Activated T-helper 17 cell treated with anti-CD3 and anti-CD28 coated beads, Interleukin-2, amount 50 U/mL, for 72 hours (primary cell): ENCODE measurements at regions not wholly inside any gene's neighbourhood (a gene's known extent, or its start where the extent isn't known, plus 50 kb on each side); places are given as distances from the start of the nearest gene placed in this dataset.

Experiments
- ATAC-seq: fragments of 150-1000 bp; cut with Tn5 transposase; replicated peaks from 2 replicates; pipeline ENCODE4 v1.10.0; 2021; ENCODE audit warnings: mild to moderate bottlenecking, moderate library complexity
- H3K27ac Mint-ChIP-seq: one replicate; pipeline ENCODE4 v1.8.0; 2022; ENCODE audit warnings: mixed read lengths
- H3K27me3 Mint-ChIP-seq: one replicate; pipeline ENCODE4 v1.8.0; 2022; ENCODE audit warnings: mixed read lengths
- H3K36me3 Mint-ChIP-seq: one replicate; pipeline ENCODE4 v1.8.0; 2022; ENCODE audit warnings: low read depth, mild to moderate bottlenecking, mixed read lengths
- H3K4me1 Mint-ChIP-seq: one replicate; pipeline ENCODE4 v1.8.0; 2022; ENCODE audit warnings: mixed read lengths
- H3K4me3 Mint-ChIP-seq: one replicate; pipeline ENCODE4 v1.8.0; 2022; ENCODE audit warnings: mild to moderate bottlenecking, mixed read lengths
- H3K9me3 Mint-ChIP-seq: one replicate; pipeline ENCODE4 v1.8.0; 2022; ENCODE audit warnings: mixed read lengths

- Mint-ChIP-seq H3K36me3 (no peaks in the 10 kb centered on the region), H3K27me3 (no peaks in the 10 kb centered on the region), H3K4me1 (no peaks in the 10 kb centered on the region), H3K27ac (no peak overlapping the region), H3K4me3 (no peak overlapping the region), H3K9me3 (peaks cover 13% of the 10 kb centered on the region)
- ATAC-seq, result no peak
These were observed 845.1 kb upstream of the NR2F2 start for GRCh38 chr15:95485367-95485766.

GRCh38 chr15:95486224-95486623, 844.3 kb upstream of the NR2F2 start:
- Mint-ChIP-seq H3K36me3 (no peaks in the 10 kb centered on the region), H3K4me3 (no peak overlapping the region), H3K9me3 (peaks cover 13% of the 10 kb centered on the region), H3K4me1 (no peaks in the 10 kb centered on the region), H3K27me3 (no peaks in the 10 kb centered on the region), H3K27ac (no peak overlapping the region)
- ATAC-seq, result no peak

GRCh38 chr15:95489103-95489502, 841.4 kb upstream of the NR2F2 start:
- no peak overlapping the region for H3K27ac Mint-ChIP-seq
- H3K27me3 Mint-ChIP-seq, result peaks cover 3% of the 10 kb centered on the region
- H3K9me3 Mint-ChIP-seq, result peaks cover 12% of the 10 kb centered on the region
- H3K36me3 Mint-ChIP-seq, result no peaks in the 10 kb centered on the region
- H3K4me1 Mint-ChIP-seq, result no peaks in the 10 kb centered on the region
- ATAC-seq, result no peak
- H3K4me3 Mint-ChIP-seq, result no peak overlapping the region

GRCh38 chr15:95492388-95493070, 838.0 kb upstream of the NR2F2 start:
- ATAC-seq, result no peak
- Mint-ChIP-seq H3K9me3 (peaks cover 8% of the 10 kb centered on the region), H3K36me3 (no peaks in the 10 kb centered on the region), H3K4me3 (no peak overlapping the region), H3K27ac (no peak overlapping the region), H3K4me1 (no peaks in the 10 kb centered on the region), H3K27me3 (peaks cover 4% of the 10 kb centered on the region)

GRCh38 chr15:95494971-95495541, 835.4 kb upstream of the NR2F2 start:
- no peak overlapping the region for H3K27ac Mint-ChIP-seq
- ATAC-seq, result no peak
- peaks cover 8% of the 10 kb centered on the region for H3K9me3 Mint-ChIP-seq
- H3K36me3 Mint-ChIP-seq, result no peaks in the 10 kb centered on the region
- H3K27me3 Mint-ChIP-seq, result peaks cover 4% of the 10 kb centered on the region
- no peak overlapping the region for H3K4me3 Mint-ChIP-seq
- no peaks in the 10 kb centered on the region for H3K4me1 Mint-ChIP-seq

- H3K27ac Mint-ChIP-seq, result no peak overlapping the region
- H3K36me3 Mint-ChIP-seq, result no peaks in the 10 kb centered on the region
- peaks cover 8% of the 10 kb centered on the region for H3K9me3 Mint-ChIP-seq
- peaks cover 4% of the 10 kb centered on the region for H3K27me3 Mint-ChIP-seq
- no peaks in the 10 kb centered on the region for H3K4me1 Mint-ChIP-seq
- ATAC-seq, result no peak
- H3K4me3 Mint-ChIP-seq, result no peak overlapping the region
These were observed 832.9 kb upstream of the NR2F2 start for GRCh38 chr15:95497634-95498033.

- no peak overlapping the region for H3K4me3 Mint-ChIP-seq
- H3K36me3 Mint-ChIP-seq, result no peaks in the 10 kb centered on the region
- no peak for ATAC-seq
- H3K27me3 Mint-ChIP-seq, result peaks cover 3% of the 10 kb centered on the region
- H3K27ac Mint-ChIP-seq, result no peak overlapping the region
- no peaks in the 10 kb centered on the region for H3K4me1 Mint-ChIP-seq
- H3K9me3 Mint-ChIP-seq, result peaks cover 4% of the 10 kb centered on the region
These were observed 831.5 kb upstream of the NR2F2 start for GRCh38 chr15:95498961-95499360.

GRCh38 chr15:95499397-95499796, 831.1 kb upstream of the NR2F2 start:
- H3K9me3 Mint-ChIP-seq, result peaks cover 4% of the 10 kb centered on the region
- no peaks in the 10 kb centered on the region for H3K4me1 Mint-ChIP-seq
- ATAC-seq, result no peak
- H3K36me3 Mint-ChIP-seq, result no peaks in the 10 kb centered on the region
- H3K27me3 Mint-ChIP-seq, result no peaks in the 10 kb centered on the region
- no peak overlapping the region for H3K4me3 Mint-ChIP-seq
- no peak overlapping the region for H3K27ac Mint-ChIP-seq

GRCh38 chr15:95501865-95502264, 828.6 kb upstream of the NR2F2 start:
- H3K4me3 Mint-ChIP-seq, result no peak overlapping the region
- no peak for ATAC-seq
- H3K4me1 Mint-ChIP-seq, result no peaks in the 10 kb centered on the region
- no peak overlapping the region for H3K27ac Mint-ChIP-seq
- peaks cover 3% of the 10 kb centered on the region for H3K27me3 Mint-ChIP-seq
- H3K9me3 Mint-ChIP-seq, result peaks cover 4% of the 10 kb centered on the region
- no peaks in the 10 kb centered on the region for H3K36me3 Mint-ChIP-seq

GRCh38 chr15:95503107-95503506, 827.4 kb upstream of the NR2F2 start:
- peaks cover 3% of the 10 kb centered on the region for H3K27me3 Mint-ChIP-seq
- H3K36me3 Mint-ChIP-seq, result no peaks in the 10 kb centered on the region
- ATAC-seq, result peak; percentile 23
- H3K9me3 Mint-ChIP-seq, result peaks cover 4% of the 10 kb centered on the region
- no peaks in the 10 kb centered on the region for H3K4me1 Mint-ChIP-seq
- no peak overlapping the region for H3K4me3 Mint-ChIP-seq
- no peak overlapping the region for H3K27ac Mint-ChIP-seq

- H3K9me3 Mint-ChIP-seq, result peaks cover 4% of the 10 kb centered on the region
- no peak overlapping the region for H3K27ac Mint-ChIP-seq
- H3K4me1 Mint-ChIP-seq, result no peaks in the 10 kb centered on the region
- H3K36me3 Mint-ChIP-seq, result no peaks in the 10 kb centered on the region
- ATAC-seq, result peak; percentile 38
- peaks cover 3% of the 10 kb centered on the region for H3K27me3 Mint-ChIP-seq
- no peak overlapping the region for H3K4me3 Mint-ChIP-seq
These were observed 826.8 kb upstream of the NR2F2 start for GRCh38 chr15:95503640-95504225.

- no peak overlapping the region for H3K4me3 Mint-ChIP-seq
- no peak for ATAC-seq
- H3K4me1 Mint-ChIP-seq, result no peaks in the 10 kb centered on the region
- H3K36me3 Mint-ChIP-seq, result no peaks in the 10 kb centered on the region
- no peak overlapping the region for H3K27ac Mint-ChIP-seq
- H3K27me3 Mint-ChIP-seq, result peaks cover under 1% of the 10 kb centered on the region
- peaks cover 22% of the 10 kb centered on the region for H3K9me3 Mint-ChIP-seq
These were observed 818.8 kb upstream of the NR2F2 start for GRCh38 chr15:95511671-95512070.

GRCh38 chr15:95512906-95513305, 817.6 kb upstream of the NR2F2 start:
- H3K27ac Mint-ChIP-seq, result no peak overlapping the region
- ATAC-seq, result no peak
- no peaks in the 10 kb centered on the region for H3K36me3 Mint-ChIP-seq
- peaks cover 24% of the 10 kb centered on the region for H3K9me3 Mint-ChIP-seq
- H3K27me3 Mint-ChIP-seq, result no peaks in the 10 kb centered on the region
- no peaks in the 10 kb centered on the region for H3K4me1 Mint-ChIP-seq
- no peak overlapping the region for H3K4me3 Mint-ChIP-seq

GRCh38 chr15:95519887-95520286, 810.6 kb upstream of the NR2F2 start:
- Mint-ChIP-seq H3K9me3 (peaks cover 11% of the 10 kb centered on the region), H3K36me3 (no peaks in the 10 kb centered on the region), H3K4me1 (no peaks in the 10 kb centered on the region), H3K27ac (no peak overlapping the region), H3K27me3 (no peaks in the 10 kb centered on the region), H3K4me3 (no peak overlapping the region)
- ATAC-seq, result no peak

- Mint-ChIP-seq H3K4me1 (no peaks in the 10 kb centered on the region), H3K27me3 (no peaks in the 10 kb centered on the region), H3K27ac (no peak overlapping the region), H3K36me3 (no peaks in the 10 kb centered on the region), H3K9me3 (peaks cover 11% of the 10 kb centered on the region), H3K4me3 (no peak overlapping the region)
- ATAC-seq, result no peak
These were observed 810.0 kb upstream of the NR2F2 start for GRCh38 chr15:95520511-95520910.
